DOHH2 (cell line): ENCODE measurements at regions not wholly inside any gene's neighbourhood (a gene's known extent, or its start where the extent isn't known, plus 50 kb on each side); places are given as distances from the start of the nearest gene placed in this dataset.

Source experiments
- EZH2phosphoT487 ChIP-seq: fragments of 200-600 bp; sonication (generic); IDR thresholded peaks from 2 replicates; pipeline ENCODE4 v1.6.1; 2017; ENCODE audit warnings: borderline replicate concordance, mild to moderate bottlenecking, antibody characterized with exemption, low read length, moderate library complexity, mixed read lengths
- TF ChIP-seq, protein P1 (sequence below): fragments of 200-600 bp; sonication (generic); IDR thresholded peaks from one replicate; pipeline ENCODE4 v1.5.1; 2014; ENCODE audit warnings: antibody characterized with exemption, mild to moderate bottlenecking, low read depth, low read length; ENCODE audit not compliant: poor library complexity, severe bottlenecking

DNA sequence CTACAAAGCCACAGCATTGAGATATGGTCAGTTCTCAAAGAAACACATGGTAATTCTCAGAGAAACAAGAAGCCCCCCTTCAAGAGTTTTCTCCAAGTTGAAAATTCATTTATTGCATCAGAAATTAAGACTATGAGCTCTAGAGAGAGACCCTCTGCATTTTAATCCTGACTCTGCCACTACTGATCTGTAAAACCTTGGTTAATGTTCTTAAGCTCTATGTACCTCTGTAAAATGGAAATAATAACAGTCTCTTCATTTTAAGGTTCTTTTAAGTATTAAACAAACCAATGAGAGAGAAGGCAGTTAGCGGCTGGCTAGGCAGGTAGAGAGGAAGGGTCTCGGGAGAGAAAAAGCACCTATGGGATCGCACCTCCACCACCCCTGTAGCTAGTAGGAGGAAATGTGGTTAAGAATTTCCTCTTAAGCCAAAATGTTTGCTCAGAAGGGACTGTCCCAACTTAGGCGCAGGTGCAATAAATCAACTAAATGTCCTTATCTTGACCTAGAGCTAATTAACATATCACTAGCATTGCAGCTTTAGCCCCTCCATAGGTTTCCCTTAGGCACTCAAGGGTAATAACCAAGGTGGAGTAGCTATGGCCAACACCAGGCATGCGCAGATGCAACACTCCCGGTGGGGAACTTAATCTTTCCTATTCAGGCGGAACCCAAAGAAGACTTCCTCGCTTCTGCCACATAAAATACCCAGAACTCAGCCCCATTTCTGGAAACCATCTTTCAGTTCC lies 1685.4 kb downstream of the MRPL39 start:
- TF ChIP-seq, protein P1, sequence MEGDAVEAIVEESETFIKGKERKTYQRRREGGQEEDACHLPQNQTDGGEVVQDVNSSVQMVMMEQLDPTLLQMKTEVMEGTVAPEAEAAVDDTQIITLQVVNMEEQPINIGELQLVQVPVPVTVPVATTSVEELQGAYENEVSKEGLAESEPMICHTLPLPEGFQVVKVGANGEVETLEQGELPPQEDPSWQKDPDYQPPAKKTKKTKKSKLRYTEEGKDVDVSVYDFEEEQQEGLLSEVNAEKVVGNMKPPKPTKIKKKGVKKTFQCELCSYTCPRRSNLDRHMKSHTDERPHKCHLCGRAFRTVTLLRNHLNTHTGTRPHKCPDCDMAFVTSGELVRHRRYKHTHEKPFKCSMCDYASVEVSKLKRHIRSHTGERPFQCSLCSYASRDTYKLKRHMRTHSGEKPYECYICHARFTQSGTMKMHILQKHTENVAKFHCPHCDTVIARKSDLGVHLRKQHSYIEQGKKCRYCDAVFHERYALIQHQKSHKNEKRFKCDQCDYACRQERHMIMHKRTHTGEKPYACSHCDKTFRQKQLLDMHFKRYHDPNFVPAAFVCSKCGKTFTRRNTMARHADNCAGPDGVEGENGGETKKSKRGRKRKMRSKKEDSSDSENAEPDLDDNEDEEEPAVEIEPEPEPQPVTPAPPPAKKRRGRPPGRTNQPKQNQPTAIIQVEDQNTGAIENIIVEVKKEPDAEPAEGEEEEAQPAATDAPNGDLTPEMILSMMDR: no peak
- no peak for TF ChIP-seq EZH2phosphoT487
